Testis (tissue), 2 donors: ENCODE measurements at regions not wholly inside any gene's neighbourhood (a gene's known extent, or its start where the extent isn't known, plus 50 kb on each side); places are given as distances from the start of the nearest gene placed in this dataset.

Experiments
- CTCF ChIP-seq, 3 experiments: fragments of 450-650 bp in 2 of 3; fragments of 200-600 bp in 1 of 3; sonication (generic) in 1 of 3; IDR thresholded peaks; one replicate each; pipeline ENCODE4 v1.5.1; 2016 to 2019; ENCODE audit warnings: antibody characterized with exemption in 3 of 3, mild to moderate bottlenecking in 2 of 3, moderate library complexity in 1 of 3
- POLR2A ChIP-seq: fragments of 450-650 bp; IDR thresholded peaks from one replicate; pipeline ENCODE4 v1.6.1; 2017; ENCODE audit warnings: antibody characterized with exemption, mild to moderate bottlenecking, moderate library complexity

- TF ChIP-seq POLR2A: no peak
- no peak for TF ChIP-seq CTCF (IDR thresholded peaks at IDR 0.05)
These were observed 185.1 kb upstream of the TPM1 start for GRCh38 chr15:62857411-62857853.
